NCI-H146 treated with DMSO at 0.1 percent for 48 hours (cell line): ENCODE measurements at regions not wholly inside any gene's neighbourhood (a gene's known extent, or its start where the extent isn't known, plus 50 kb on each side); places are given as distances from the start of the nearest gene placed in this dataset.

ENCODE experiments used
- DNase-seq: peaks from one replicate; lab custom pipeline; 2025; ENCODE audit not compliant: unreplicated experiment; lab: John Stamatoyannopoulos, UW

DNA sequence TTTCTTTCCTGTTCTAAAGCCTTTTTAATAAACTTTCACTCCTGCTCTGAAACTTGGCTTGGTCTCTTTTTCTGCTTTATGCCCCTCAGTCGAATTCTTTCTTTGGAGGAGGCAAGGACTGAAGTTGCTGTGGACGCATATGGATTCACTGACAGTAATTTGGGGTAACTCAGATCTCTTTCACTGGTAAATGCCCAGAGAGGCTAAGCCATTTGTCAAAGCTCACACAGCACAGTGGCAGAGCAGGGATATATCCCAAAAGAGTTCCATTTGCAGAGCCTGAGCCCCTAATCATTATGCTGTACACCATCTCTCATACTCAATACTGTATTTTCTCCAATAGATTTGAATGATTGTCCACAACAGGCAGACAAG is 72.3 kb upstream of the GALNT15 start:
- no peak for DNase-seq

DNA sequence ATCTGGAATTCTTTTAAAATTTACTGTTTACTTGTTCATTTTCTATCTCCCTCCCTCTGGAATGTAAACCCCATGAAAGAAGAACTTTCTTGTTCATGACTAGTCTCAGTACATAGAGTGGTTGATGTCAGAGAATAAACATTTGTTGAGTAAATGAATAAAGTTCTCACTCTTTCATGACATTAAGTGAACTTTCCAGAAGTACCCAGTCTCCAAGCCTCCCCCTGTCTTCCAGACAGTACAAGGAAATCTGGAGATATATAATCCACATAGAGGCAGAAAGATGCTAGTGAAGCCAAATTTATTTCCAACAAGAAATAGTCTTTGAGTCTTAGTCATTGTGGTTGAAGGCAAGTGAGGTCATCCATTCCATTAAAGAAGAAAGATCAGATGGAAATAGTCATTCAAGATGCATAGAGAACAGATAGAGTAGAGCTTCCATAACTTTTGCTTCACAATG is 71.5 kb upstream of the GALNT15 start:
- no peak for DNase-seq

DNA sequence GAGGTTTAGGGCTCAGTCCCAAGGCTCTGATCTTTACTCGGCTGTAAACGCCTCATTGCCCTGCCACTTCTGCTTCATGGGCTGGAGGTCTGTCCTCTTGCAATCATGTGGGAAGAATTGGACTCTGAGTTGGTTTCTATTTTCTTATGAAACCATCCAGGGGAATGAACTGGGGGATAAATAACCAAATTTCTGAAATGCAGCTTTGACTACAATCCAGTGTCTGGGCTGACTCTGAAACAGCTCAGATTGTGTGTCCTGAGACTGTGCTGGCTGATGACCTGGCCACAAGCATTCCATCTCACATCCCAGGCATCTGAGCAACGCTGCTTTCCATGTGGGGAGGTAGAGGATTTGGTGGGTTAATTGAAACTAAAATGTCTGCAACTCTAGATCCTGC is 71.0 kb upstream of the GALNT15 start:
- no peak for DNase-seq

DNA sequence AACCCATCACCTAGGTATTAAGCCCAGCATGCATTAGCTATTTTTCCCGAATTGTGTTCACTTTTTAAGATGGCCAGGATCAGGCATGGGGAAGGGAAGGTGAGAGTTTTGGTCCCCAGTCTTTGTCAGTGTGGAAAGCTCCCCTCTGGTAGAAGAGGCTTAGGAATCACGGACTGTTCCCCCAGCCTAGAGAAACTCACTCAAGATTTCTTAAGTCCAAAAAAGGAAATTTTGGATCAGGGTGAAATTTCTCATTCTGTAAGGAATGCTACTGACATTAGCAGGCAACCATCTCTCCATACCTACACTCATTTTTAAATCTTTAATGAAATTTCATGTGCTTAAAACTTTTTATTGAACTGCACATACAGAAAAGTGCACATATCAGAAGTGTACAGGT is 70.3 kb upstream of the GALNT15 start:
- DNase-seq, result no peak

DNA sequence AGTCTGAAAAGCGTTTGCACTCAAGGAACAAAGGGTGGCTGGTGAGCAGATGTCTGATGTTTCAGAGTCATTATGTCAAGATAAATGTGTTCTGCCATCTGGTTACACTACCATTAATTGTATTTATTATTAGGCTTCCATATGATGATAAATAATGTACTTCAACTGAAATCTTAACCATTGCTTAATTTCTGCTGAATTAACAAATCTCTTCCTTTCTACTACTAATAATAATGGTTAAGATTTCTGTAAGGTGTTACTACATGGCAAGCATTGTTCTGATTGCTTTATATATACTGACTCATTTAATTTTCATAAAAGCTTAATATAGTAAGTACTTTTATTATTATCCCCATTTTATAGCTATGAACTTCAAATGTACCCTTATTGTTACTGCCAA is 68.4 kb upstream of the GALNT15 start:
- no peak for DNase-seq

DNA sequence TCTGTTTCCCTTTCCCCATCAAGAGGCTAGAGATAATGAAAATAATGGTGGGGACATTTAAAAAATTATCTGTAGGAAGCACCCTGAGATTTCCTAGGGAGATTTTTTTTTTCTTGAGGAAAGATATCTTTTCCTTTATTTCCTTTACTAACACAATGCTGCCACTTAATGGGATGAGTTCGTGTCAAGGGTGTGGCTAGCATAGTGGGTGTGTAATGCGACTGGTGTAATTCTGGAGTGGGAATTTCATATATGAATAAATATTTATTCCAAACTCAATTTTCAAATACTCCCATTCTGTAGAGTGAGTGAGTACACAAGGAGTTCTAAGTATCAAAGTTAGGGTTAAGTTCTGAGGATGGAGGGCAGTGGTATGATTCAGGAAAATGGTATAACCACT is 66.1 kb upstream of the GALNT15 start:
- no peak for DNase-seq

DNA sequence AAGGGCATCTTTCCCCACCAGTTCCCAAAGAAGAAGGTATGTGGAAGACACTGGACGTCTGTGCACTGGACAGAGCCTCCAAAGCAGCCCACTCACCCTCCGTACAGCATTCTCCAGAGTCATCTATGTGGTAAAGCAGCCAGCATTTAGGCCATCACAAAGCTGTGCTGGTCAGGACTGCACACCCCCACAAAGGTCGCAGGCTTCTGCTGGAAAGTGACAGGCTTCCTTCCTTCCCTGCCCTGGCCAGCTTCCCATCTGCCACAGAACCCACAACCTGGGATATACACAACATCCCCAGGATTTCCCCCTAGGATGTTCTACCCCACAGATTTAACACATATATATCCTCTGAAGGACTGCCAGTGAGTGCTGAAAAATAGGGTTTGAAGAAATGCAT is 64.6 kb upstream of the GALNT15 start:
- DNase-seq, result no peak

DNA sequence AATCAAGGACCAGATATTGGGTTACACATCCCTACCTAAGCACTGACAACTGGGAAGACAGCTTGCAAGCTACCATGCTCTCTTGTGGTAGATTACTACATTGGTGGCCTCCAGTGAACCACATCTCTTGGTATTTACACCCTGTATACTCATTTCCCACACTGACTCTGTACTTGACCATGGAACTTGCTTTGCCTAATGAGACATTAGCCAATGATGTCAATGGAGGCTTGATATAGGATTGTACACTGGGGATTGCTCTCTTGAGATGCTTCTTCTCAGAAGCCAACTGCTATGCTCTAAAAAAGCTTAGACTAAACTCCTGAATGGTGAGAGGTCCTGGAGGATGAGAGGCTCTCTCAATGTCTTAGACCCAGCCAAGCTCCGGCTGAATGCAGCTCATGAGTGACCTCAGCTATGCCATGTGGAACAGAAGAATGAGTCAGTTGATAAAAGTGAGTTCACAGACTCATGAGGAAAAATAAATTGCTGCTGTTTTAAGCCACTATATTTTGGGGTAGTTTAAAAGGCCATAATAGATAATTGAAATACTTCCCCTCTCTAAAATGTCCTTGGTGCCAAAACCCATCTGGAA is 61.5 kb upstream of the GALNT15 start:
- no peak for DNase-seq

DNA sequence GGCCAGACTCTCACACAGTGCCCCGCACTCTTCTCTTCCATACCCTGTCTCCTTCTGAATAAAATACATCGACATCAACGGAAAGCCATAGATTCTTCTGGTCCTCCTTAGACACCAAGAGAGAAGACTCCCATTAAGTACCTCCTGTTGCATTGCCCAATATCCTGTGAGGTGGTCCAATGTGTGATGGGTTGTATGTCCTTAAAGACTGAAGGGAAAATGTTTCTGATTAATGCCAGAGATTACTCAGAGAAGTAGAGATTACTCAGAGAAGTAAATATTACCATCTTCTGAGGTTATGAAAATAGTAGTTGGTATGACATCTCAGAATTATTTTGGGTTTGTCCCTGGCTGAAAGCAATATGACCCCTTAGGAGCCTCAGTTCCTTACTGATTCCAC is 60.8 kb upstream of the GALNT15 start:
- no peak for DNase-seq

DNA sequence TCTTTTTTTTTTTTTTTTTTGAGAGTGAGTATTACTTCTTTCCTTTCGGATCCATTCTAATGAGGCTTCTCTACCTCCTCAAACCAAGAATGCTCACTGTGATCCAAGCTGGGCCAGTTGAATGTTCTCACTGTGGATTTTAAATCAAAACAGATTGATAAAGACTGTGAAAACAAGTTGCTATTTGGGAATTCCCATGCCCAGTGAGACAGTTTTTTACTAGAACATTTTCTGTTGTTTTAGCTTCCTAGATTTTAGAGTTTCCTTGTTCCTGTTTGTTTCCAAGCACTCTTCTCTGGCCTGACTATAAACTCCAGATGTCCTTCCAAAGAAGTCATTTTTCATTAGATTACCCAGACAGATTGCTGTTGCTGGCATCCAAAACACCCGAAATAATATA is 60.1 kb upstream of the GALNT15 start:
- DNase-seq, result no peak

DNA sequence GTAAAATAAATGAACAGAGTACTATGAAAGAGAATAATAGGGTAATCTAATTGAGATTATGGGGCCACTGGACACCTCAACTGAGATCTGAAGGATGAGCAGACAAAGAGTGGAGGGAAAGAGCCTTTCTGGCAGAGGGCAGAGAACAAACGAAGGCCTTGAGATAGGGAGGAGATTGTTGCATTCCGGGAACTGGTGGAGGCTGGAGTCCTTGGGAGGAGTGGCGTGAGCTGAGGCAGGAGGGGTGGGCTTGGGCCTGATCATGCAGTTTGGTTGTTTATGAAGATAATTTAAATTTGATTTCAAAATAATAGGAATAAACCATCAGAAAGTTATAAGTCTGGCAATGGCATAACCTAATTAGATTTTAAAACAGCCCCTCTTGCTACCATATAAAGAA is 59.5 kb upstream of the GALNT15 start:
- no peak for DNase-seq

DNA sequence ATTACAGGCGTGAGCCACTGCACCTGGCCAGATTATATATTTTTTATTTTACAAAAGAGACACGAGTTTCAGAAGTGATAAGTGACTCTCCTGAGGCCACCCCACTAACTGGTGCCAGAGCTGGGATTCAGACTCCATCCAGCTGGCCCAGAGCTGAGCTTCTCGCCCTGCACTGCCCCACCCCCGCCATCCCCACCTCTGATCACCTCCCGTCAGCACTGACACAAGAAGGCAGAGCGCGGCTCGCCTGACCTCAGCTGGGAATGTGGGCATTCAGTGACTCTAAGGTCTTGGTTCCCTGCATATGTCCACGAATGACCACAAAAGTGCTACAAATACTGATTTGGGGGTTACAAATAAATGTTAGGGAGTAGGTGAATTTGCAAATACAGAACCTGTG is 56.1 kb upstream of the GALNT15 start:
- no peak for DNase-seq

DNA sequence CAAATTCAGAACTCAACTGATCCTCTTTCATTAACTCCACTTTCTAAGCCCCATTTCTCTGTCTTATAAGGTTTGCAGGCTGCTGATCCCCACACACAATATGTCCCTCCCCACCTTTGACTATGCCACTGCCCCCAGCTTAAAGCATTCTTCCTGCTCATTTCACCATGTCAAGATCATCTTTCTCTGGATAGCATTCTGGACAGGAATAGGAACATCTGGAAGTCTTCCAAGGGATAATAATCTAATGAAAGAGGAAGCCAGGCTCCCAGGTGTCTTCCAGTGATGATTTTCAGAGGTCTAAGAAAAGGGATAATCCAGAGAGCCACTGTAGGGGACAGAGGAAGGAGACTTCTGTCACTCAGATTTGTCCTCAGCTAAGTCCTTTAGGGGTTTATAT is 54.6 kb upstream of the GALNT15 start:
- DNase-seq, result no peak

DNA sequence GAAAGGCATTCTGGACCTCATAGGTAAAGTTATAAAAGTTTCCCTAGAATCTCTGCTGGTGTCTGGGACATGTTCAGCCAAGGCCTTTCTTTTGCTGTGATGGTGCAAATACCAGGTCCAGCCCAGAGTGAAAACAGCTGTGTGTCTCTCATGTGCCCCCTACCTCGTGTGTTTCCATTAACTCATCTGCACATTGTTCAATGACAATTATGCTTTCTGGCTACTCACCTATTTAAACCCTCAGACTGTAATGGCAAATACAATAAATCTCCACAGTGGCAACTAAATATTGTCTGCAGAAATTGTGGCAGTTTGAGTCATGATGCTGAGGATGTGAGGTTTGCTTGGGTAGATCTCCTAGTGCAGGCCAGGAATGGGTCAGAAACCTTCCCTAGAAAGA is 53.1 kb upstream of the GALNT15 start:
- DNase-seq, result no peak

DNA sequence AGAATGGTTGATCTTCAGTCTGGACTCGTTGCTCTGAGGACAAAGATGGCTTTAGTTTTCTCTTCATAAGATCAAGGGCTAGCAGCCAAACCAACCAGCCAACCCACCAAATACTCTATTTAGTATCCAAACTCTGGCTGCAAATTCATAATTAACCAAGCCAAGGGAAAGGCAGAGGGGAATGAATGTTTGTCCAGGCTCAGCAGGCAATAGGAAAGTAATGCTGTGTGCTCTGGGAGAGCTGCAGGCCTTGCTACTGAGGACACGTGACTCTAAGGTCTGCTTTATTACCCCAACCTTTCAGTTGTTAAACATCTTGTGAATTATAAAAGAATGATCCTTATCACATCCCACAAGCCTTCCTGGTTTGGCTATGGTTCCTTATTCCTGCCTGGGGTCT is 52.3 kb upstream of the GALNT15 start:
- DNase-seq, result no peak

DNA sequence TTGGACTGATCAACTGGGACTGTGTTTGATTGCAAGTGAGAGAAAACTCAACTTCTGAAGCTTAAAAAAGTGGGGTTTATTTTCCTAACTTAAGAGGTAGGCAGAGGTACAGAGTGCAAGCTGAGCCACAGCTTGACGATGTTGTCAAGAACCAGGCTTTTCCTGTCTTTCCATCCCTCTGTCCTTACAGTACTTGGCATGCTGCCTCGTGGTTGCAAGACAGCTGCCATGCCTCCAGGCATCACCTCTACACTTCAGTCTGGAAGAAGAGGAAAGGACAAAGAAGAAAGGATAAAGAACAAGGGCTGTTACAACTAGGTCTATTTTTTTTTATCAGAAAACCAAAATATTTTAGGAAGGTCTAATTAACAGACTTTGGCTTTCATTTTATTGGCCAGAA is 51.8 kb upstream of the GALNT15 start:
- no peak for DNase-seq

DNA sequence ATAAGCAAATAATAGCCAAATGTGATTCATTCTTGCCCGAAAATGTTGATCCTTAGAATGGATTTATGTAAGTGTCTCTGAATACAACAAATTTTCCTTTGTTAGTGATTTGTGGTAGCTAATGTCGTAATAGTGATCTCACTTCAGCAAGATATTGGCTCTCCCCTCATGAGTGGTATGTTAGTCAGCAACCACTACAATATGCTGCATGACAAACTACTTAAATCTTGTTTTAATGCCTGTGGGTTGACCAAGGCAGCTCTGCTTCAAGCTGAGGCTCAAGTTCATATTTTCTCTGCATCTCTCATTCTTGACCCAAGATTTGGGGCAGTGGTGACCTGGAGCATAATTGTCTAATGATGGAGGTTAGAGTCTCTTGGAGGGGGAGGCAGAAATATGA is 49.8 kb upstream of the GALNT15 start:
- DNase-seq, result no peak
